HG02610 (cell line): ENCODE measurements at regions not wholly inside any gene's neighbourhood (a gene's known extent, or its start where the extent isn't known, plus 50 kb on each side); places are given as distances from the start of the nearest gene placed in this dataset.
"Not testable (repeated sequence)": the region's sequence is repeated elsewhere in the genome, so short reads cannot be mapped to it uniquely, and the experiment has no call there.

Source experiments
- ATAC-seq: cut with Tn5 transposase; IDR thresholded peaks from one replicate; pipeline ENCODE4 v1.9.1; 2021; ENCODE audit warnings: mild to moderate bottlenecking, moderate library complexity; ENCODE audit not compliant: unreplicated experiment

DNA sequence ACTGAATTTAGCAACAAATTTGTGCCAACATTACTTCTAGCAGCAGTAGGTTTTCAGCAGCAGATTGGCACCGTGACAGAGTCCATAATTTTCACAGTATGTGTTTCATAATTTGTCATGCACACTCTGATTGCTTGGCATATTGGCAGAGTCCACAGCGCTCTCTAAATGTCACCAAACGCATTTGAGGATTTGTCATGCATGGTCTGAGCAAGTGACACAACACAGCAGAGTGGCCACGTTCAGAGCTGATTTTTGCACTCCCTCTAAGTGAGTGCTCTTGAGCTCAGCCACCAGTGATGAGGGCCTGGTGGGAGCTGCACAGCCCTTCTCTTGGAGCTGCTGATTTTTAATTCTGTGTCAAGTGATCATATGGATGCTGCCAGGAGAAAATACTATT lies 1270.8 kb downstream of the ROBO1 start:
- ATAC-seq, result no peak

- no peak for ATAC-seq
These were observed 1270.0 kb downstream of the ROBO1 start for GRCh38 chr3:78497767-78498166.

- no peak for ATAC-seq
These were observed 1261.7 kb downstream of the ROBO1 start for GRCh38 chr3:78506061-78506460.

GRCh38 chr3:78506581-78507195 lies 1261.1 kb downstream of the ROBO1 start:
- ATAC-seq, result no peak

- ATAC-seq, result no peak
These were observed 1260.4 kb downstream of the ROBO1 start for GRCh38 chr3:78507196-78507984.

- ATAC-seq, result no peak
These were observed 1256.0 kb downstream of the ROBO1 start for GRCh38 chr3:78511840-78512239.

DNA sequence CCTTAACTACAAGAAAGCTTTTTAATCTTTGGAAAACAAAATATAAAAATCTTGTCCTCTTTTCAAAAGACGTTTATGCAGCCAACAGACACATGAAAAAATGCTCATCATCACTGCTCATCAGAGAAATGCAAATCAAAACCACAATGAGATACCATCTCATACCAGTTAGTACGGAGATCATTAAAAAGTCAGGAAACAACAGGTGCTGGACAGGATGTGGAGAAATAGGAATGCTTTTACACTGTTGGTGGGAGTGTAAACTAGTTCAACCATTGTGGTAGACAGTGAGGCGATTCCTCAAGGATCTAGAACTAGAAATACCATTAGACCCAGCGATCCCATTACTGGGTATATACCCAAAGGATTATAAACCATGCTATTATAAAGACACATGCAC lies 1255.0 kb downstream of the ROBO1 start:
- ATAC-seq, result not testable (repeated sequence)

- ATAC-seq, result no peak
These were observed 1251.4 kb downstream of the ROBO1 start for GRCh38 chr3:78516437-78516836.

DNA sequence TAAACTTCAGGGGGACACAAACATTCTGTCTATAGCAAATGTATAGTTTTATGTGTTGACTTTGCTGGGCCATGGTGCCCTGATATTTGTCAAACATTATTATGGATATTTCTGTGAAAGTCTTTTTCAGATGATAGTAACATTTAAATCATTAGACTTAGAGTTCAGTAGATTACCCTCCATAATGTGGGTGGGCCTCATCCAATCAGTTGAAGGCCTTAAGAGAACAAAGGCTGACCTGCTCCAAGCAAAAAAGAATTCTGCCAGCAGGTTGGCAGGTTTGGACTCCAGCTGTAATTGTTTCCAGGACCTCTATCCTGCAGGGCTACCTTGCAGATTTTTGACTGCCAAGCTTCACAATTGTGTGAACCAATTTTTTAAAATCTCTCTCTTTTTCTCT lies 1250.9 kb downstream of the ROBO1 start:
- ATAC-seq, result no peak

DNA sequence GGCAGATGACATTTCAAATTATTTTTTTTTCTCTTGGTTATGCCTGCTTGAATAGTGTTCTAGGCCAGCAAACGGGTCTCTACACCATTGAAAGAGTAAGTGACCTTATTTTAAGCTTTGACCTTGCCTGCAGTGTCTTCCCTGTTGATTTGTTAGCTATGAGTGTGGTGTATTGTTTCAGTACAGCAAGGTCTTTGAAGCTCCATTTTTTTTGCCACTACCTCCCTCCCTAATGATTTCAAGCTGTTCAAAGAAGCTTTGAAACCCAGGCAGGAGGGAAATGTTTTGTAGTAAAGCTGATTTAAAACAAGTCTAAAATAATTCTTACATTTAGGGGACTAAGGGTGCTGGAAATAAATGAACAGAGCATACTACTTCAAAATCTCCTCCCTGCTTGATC lies 1249.8 kb downstream of the ROBO1 start:
- ATAC-seq, result no peak

- no peak for ATAC-seq
These were observed 1248.5 kb downstream of the ROBO1 start for GRCh38 chr3:78519281-78519680.

- ATAC-seq, result no peak
These were observed 1238.2 kb downstream of the ROBO1 start for GRCh38 chr3:78529601-78530000.

DNA sequence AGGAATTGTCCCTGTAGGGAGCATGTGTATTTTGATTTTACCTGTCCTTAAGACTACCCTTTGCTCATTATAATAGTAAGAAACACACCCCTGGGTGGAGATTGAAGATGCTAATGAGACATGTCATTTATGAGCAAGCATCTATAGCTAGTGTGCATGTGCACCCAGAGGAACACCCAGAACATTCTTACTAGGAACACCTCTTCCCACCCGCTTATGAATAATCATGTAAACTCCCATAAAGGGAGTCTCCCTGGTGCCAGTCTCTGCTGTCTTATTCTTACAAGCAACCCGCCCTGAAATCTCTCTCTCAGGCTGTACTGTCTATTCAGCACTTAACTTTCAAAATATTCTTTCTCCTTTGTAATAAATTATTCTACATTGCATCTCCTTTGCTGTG lies 1227.3 kb downstream of the ROBO1 start:
- ATAC-seq, result no peak

GRCh38 chr3:78545827-78546226 lies 1222.0 kb downstream of the ROBO1 start:
- ATAC-seq, result no peak
